Lower leg skin (tissue), 3 donors: ENCODE measurements at regions not wholly inside any gene's neighbourhood (a gene's known extent, or its start where the extent isn't known, plus 50 kb on each side); places are given as distances from the start of the nearest gene placed in this dataset.

ENCODE experiments used
- CTCF ChIP-seq, 3 donors: fragments of 450-650 bp; IDR thresholded peaks; one replicate each; pipeline ENCODE4 v1.5.1; 2016; ENCODE audit warnings: antibody characterized with exemption in 3 of 3, mild to moderate bottlenecking in 3 of 3, moderate library complexity in 2 of 3
- POLR2A ChIP-seq, 2 donors: fragments of 450-650 bp; IDR thresholded peaks; one replicate each; pipeline ENCODE4 v1.6.1; 2016 to 2017; ENCODE audit warnings: antibody characterized with exemption in 2 of 2, mild to moderate bottlenecking in 1 of 2, moderate library complexity in 1 of 2

DNA sequence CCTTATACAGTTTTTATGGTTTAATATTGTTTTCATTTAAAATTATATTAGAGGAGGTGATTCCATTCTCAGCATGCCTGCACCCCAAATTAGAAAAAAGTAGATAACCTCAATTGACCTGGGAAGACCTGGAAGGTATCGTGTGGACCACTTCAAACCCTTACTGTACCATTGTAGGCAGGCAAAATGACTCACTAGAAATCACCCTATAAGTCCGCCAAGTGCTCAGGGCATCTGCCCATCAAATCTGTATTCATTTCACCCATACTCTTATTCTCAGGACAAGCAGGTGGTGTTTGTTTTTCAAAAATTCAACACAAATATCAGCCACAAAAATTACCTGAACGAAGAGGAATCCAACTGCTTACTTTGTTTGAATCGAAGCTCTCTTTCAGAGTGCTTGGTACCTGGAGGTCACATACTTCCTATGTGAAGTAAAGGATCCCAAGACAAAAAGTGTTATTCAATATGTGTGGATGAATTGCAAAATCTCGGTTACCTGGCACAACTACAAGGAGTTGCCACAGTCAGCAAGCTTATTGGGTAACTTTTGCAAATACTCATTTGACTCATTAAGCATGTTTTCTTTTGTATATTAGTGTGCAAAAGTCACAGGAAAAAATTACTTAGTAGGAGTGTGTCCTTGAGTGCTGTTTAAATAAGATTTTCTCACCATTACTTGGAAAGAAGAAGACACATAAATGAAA, 216.2 kb downstream of the ENC1 start:
- TF ChIP-seq CTCF (IDR thresholded peaks at IDR 0.05), result no peak
- TF ChIP-seq POLR2A (IDR thresholded peaks at IDR 0.05), result no peak
